AG09319 (cell line): ENCODE measurements at regions not wholly inside any gene's neighbourhood (a gene's known extent, or its start where the extent isn't known, plus 50 kb on each side); places are given as distances from the start of the nearest gene placed in this dataset.

Experiments used
- DNase-seq: peaks from one replicate; pipeline ENCODE4 v3.0.0-alpha.2; 2010; ENCODE audit warnings: low read depth; ENCODE audit errors: extremely low read depth
- CTCF ChIP-seq: IDR thresholded peaks from 2 replicates; pipeline ENCODE4 v1.5.1; 2011; ENCODE audit warnings: low read depth, mild to moderate bottlenecking, inconsistent platforms, low read length, moderate library complexity

- no peak for DNase-seq
- TF ChIP-seq CTCF, result no peak
Measured at GRCh38 chr5:4245511-4245910, 649.9 kb downstream of the IRX1 start.

GRCh38 chr5:4246447-4246846 is 650.8 kb downstream of the IRX1 start:
- TF ChIP-seq CTCF, result no peak
- DNase-seq, result no peak

- no peak for TF ChIP-seq CTCF
- no peak for DNase-seq
Measured at GRCh38 chr5:4250254-4250653, 654.6 kb downstream of the IRX1 start.

GRCh38 chr5:4252385-4252784 is 656.8 kb downstream of the IRX1 start:
- no peak for DNase-seq
- no peak for TF ChIP-seq CTCF

- DNase-seq, result no peak
- no peak for TF ChIP-seq CTCF
Measured at GRCh38 chr5:4254736-4255135, 659.1 kb downstream of the IRX1 start.

GRCh38 chr5:4255441-4255840 is 659.8 kb downstream of the IRX1 start:
- no peak for TF ChIP-seq CTCF
- no peak for DNase-seq

- DNase-seq, result no peak
- TF ChIP-seq CTCF, result no peak
Measured at GRCh38 chr5:4258170-4258569, 662.5 kb downstream of the IRX1 start.
